Pancreas (tissue), 10 donors: ENCODE measurements at regions not wholly inside any gene's neighbourhood (a gene's known extent, or its start where the extent isn't known, plus 50 kb on each side); places are given as distances from the start of the nearest gene placed in this dataset.
A peak's percentile ranks its signal among the peaks of the same experiment; 100 is the strongest.

Source experiments
- ATAC-seq, 4 donors: fragments of 200-7000 bp; cut with Tn5 transposase; one replicate each; pipeline versions ENCODE4 v1.8.0 to v1.9.1; 2020; ENCODE audit warnings: mild to moderate bottlenecking in 4 of 4, moderate library complexity in 4 of 4
- DNase-seq, 6 donors: peaks; one replicate each; pipeline ENCODE4 v3.0.0-alpha.2; 2020
- FAIRE-seq: peaks from 2 replicates; lab custom pipeline; 2012; peaks lifted over from hg19 to GRCh38; lab: Jason Lieb, UNC
- H3K27ac ChIP-seq, 4 donors: fragments of 200-600 bp; sonication (generic); 1 replicate in 3 of 4; 2 replicates in 1 of 4; pipeline versions ENCODE4 v1.5.0 to v1.8.0; 2020
- H3K27me3 ChIP-seq, 4 donors: fragments of 200-600 bp; one replicate each; pipeline ENCODE4 v1.8.0; 2021
- H3K36me3 ChIP-seq, 3 donors: fragments of 200-600 bp; sonication (generic) in 1 of 3; one replicate each; pipeline versions ENCODE4 v1.5.0 to v1.8.0; 2020 to 2021
- H3K4me1 ChIP-seq, 3 donors: fragments of 200-600 bp; one replicate each; pipeline ENCODE4 v1.8.0; 2021
- H3K4me3 ChIP-seq, 4 donors: fragments of 200-600 bp; sonication (generic) in 2 of 4; one replicate each; pipeline versions ENCODE4 v1.5.0 to v1.8.0; 2020 to 2021
- H3K9me3 ChIP-seq, 4 donors: fragments of 200-600 bp; one replicate each; pipeline ENCODE4 v1.8.0; 2021
- WGBS, 2 donors: extraction: QIAGEN DNeasy Blood & Tissue Kit; methylation state at CpG; one replicate each; pipeline ENCODE4 v1.1.7; 2013; 5-methylcytosine and 5-hydroxymethylcytosine counted together
- intact Hi-C, 3 donors: fragments of 100-400 bp; cut with DNase I; formaldehyde crosslinking; loops; one replicate each; pipeline versions ENCODE4 v1.11.1 to v1.14.2; 2022
- TF ChIP-seq, protein P1 (sequence below), 4 donors: fragments of 200-600 bp; sonication (generic) in 3 of 4; IDR thresholded peaks; one replicate each; pipeline versions ENCODE4 v1.5.0 to v1.8.0; 2021; ENCODE audit warnings: antibody characterized with exemption in 4 of 4
- donor health status: healthy with polysubstance abuse.
- donor health status: DM: no; HTN: no; CAD: no; lungs with moderate emphysema.
- donor health status: DM: no; HTN: no; CAD: no.
- donor health status: control.
- donor health status: control.
- donor health status: Bipolar disorder and iron deficiency.
- donor health status: DM: yes; HTN: yes; CAD: no.
- donor health status: DM: no; HTN: no; CAD: no.
- donor health status: DM: no; HTN: no; CAD: no.
- donor health status: DM: yes; HTN: yes; CAD: no.

DNA sequence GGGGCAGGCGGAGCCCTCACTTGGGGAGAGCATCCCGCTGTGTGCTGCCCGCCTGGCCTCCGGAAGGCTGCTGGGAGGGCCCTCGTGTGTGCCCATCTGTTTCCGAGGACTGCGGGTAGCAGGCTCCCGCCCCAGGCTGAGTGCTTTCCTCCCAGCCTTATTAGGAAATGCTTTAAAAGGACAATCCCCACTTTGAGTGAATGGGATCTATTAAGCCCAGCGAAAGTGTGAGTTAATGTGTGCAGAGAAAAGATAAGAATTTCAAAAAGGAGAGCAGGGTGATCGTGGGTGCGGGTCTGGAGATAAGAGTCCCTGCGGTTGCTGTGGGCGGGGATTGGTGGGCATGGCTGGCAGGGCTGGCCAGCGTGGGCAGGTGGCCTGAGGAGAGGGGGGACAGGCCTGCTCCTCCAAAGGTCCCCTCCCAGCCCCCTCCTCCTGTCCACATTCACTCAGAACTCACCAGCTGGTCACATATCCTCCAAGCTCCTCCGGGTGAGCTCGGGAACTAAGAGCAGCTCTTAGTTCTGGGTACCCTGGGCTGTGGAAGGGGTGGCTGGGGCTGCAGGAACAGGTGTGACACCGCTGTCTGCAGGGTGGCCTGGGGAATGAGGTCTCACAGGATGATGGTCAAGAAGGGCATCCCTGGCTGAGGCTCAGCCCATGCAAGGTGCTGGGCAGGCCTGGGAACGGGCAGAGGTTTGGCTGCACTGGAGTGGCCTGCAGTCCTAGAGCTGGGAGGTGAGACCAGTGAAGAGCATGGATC, 1260.3 kb downstream of the BRD1 start:
- H3K36me3 ChIP-seq = no peaks in the 10 kb centered on the region
- intact Hi-C loops = loop anchor here in 1 of 3 donors (5.0 kb wide), 1 partner anchor 50 kb away; no protein-coding TSS in a partner anchor
- TF ChIP-seq, protein P1, sequence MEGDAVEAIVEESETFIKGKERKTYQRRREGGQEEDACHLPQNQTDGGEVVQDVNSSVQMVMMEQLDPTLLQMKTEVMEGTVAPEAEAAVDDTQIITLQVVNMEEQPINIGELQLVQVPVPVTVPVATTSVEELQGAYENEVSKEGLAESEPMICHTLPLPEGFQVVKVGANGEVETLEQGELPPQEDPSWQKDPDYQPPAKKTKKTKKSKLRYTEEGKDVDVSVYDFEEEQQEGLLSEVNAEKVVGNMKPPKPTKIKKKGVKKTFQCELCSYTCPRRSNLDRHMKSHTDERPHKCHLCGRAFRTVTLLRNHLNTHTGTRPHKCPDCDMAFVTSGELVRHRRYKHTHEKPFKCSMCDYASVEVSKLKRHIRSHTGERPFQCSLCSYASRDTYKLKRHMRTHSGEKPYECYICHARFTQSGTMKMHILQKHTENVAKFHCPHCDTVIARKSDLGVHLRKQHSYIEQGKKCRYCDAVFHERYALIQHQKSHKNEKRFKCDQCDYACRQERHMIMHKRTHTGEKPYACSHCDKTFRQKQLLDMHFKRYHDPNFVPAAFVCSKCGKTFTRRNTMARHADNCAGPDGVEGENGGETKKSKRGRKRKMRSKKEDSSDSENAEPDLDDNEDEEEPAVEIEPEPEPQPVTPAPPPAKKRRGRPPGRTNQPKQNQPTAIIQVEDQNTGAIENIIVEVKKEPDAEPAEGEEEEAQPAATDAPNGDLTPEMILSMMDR (IDR thresholded peaks at IDR 0.05) = no peak
- no peak for FAIRE-seq
- no peaks in the 10 kb centered on the region for H3K27me3 ChIP-seq
- peak in 1 of 6 donors; percentile 35 for DNase-seq
- H3K4me1 ChIP-seq = no peaks in the 10 kb centered on the region
- H3K9me3 ChIP-seq = no peaks in the 10 kb centered on the region
- no peak overlapping the region for H3K4me3 ChIP-seq
- peak in 1 of 4 donors; percentile 36 for ATAC-seq
- WGBS, 2 donors = 17 to 25% methylated on average over 18 of the region's 18 CpGs
- H3K27ac ChIP-seq = no peak overlapping the region

- no peak for ATAC-seq
Observed at GRCh38 chr22:48566741-48567140, 1260.9 kb downstream of the BRD1 start.

DNA sequence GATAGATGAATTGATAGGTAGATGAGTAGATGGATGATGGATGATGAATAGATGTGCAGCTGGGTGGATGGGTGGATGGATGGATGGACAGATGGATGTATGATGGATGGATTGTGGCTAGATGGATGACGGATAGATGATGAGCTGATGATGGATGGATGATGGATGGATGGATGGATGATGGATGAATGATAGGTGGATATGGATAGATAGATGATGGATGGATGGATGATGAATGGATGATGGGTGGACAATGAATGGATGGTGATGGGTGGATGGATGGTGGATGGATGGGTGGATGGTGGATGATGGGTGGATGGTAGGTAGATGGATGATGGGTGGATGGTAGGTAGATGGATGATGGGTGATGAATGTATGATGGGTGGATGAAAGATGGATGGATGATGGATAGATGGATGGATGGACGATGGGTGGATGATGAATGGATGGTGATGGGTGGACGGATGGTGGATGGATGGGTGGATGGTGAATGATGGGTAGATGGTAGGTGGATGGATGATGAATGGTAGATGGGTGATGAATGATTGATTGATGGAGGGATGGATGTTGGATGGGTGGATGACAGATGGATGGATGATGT, 1261.7 kb downstream of the BRD1 start:
- no peaks in the 10 kb centered on the region for H3K9me3 ChIP-seq
- intact Hi-C loops = loop anchor here in 1 of 3 donors (5.0 kb wide), 1 partner anchor 51 kb away; no protein-coding TSS in a partner anchor
- 55 to 77% methylated on average over 3 of the region's 3 CpGs for WGBS, 2 donors
- H3K36me3 ChIP-seq = no peaks in the 10 kb centered on the region
- ATAC-seq (no peak), DNase-seq (no peak), FAIRE-seq (no peak)
- H3K27me3 ChIP-seq = no peaks in the 10 kb centered on the region
- TF ChIP-seq, protein P1 (IDR thresholded peaks at IDR 0.05) = no peak
- no peak overlapping the region for H3K27ac ChIP-seq
- H3K4me1 ChIP-seq = no peaks in the 10 kb centered on the region
- H3K4me3 ChIP-seq = no peak overlapping the region

More at GRCh38 chr22:48566741-48567140, 1260.9 kb downstream of the BRD1 start:
- WGBS, 2 donors = 35 to 51% methylated on average over 13 of the region's 13 CpGs
- intact Hi-C loops = loop anchor here in 1 of 3 donors (5.0 kb wide), 1 partner anchor 51 kb away; no protein-coding TSS in a partner anchor
- FAIRE-seq = no peak
- no peak for DNase-seq
- Histone ChIP-seq H3K27ac (no peak overlapping the region), H3K4me3 (no peak overlapping the region), H3K27me3 (no peaks in the 10 kb centered on the region), H3K9me3 (no peaks in the 10 kb centered on the region), H3K36me3 (no peaks in the 10 kb centered on the region), H3K4me1 (no peaks in the 10 kb centered on the region)
- TF ChIP-seq, protein P1 (IDR thresholded peaks at IDR 0.05) = no peak

GRCh38 chr22:48564995-48565394, 1262.7 kb downstream of the BRD1 start:
- intact Hi-C loops = loop anchor here in 1 of 3 donors (5.0 kb wide), 1 partner anchor 52 kb away; no protein-coding TSS in a partner anchor
- ATAC-seq (no peak), FAIRE-seq (no peak), DNase-seq (peak in 1 of 6 donors; percentile 34)
- TF ChIP-seq, protein P1 (IDR thresholded peaks at IDR 0.05) = no peak
- 62 to 72% methylated on average over 10 of the region's 10 CpGs for WGBS, 2 donors
- H3K27me3 ChIP-seq = no peaks in the 10 kb centered on the region
- H3K4me1 ChIP-seq = no peaks in the 10 kb centered on the region
- no peak overlapping the region for H3K4me3 ChIP-seq
- H3K36me3 ChIP-seq = no peaks in the 10 kb centered on the region
- no peak overlapping the region for H3K27ac ChIP-seq
- no peaks in the 10 kb centered on the region for H3K9me3 ChIP-seq
